SK-N-MC (cell line): ENCODE measurements at regions not wholly inside any gene's neighbourhood (a gene's known extent, or its start where the extent isn't known, plus 50 kb on each side); places are given as distances from the start of the nearest gene placed in this dataset.

Source experiments
- EZH2 ChIP-seq: fragments of 200-600 bp; sonication (generic); IDR thresholded peaks from one replicate; pipeline ENCODE4 v1.6.1; 2017; ENCODE audit warnings: antibody characterized with exemption
- FOXP2 ChIP-seq: optimal IDR thresholded peaks from 2 replicates; pipeline ENCODE3; 2011; ENCODE audit warnings: mild to moderate bottlenecking, moderate library complexity; ENCODE audit not compliant: insufficient read depth; ENCODE audit errors: extremely low read length, control extremely low read depth
- POLR2AphosphoS5 ChIP-seq: IDR thresholded peaks from 2 replicates; pipeline ENCODE4 v1.6.1; 2012; ENCODE audit warnings: mild to moderate bottlenecking, low read depth, low read length, borderline replicate concordance

GRCh38 chr4:54912155-54912554 lies 213.2 kb downstream of the KDR start:
- TF ChIP-seq POLR2AphosphoS5 (no peak), EZH2 (no peak), FOXP2 (no peak)
